Caco-2 (cell line): ENCODE measurements at regions not wholly inside any gene's neighbourhood (a gene's known extent, or its start where the extent isn't known, plus 50 kb on each side); places are given as distances from the start of the nearest gene placed in this dataset.

ENCODE experiments used
- BruUV-seq: library from RNA; stranded (reverse); fragments of 400-500 nt; replicated peaks from 2 replicates; lab custom pipeline; 2021; lab: Mats Ljungman, UMichigan
- CTCF ChIA-PET: fragments of 300-600 bp; sonication (Branson Sonifier 250); formaldehyde crosslinking; loops from one replicate; lab custom pipeline; 2022; ENCODE audit warnings: antibody characterized with exemption; lab: Charles Lee
- POLR2A ChIA-PET: fragments of 300-600 bp; sonication (Branson Sonifier 250); formaldehyde crosslinking; loops from one replicate; lab custom pipeline; 2022; ENCODE audit warnings: antibody characterized with exemption; lab: Charles Lee
- DNase-seq, 2 experiments: peaks; one replicate each; pipeline versions ENCODE4 v3.0.0 to v3.0.0-alpha.2; 2020 to 2022
- H3K27me3 ChIP-seq: replicated peaks from 2 replicates; pipeline ENCODE4 v1.6.0; 2011; ENCODE audit warnings: low read length; ENCODE audit not compliant: control insufficient read depth, insufficient read depth
- H3K36me3 ChIP-seq: 2 replicates; pipeline ENCODE4 v1.5.1; 2011; ENCODE audit warnings: low read length; ENCODE audit not compliant: control insufficient read depth, insufficient read depth
- H3K4me1 ChIP-seq: fragments of 250-450 bp; sonication (Bioruptor Pico); 2 replicates; pipeline ENCODE4 v1.5.1; 2020; ENCODE audit warnings: mild to moderate bottlenecking
- H3K4me3 ChIP-seq: 2 replicates; pipeline ENCODE4 v1.5.1; 2011; ENCODE audit warnings: low read depth, mild to moderate bottlenecking, control low read depth, low read length
- H3K9me3 ChIP-seq: fragments of 250-450 bp; sonication (Bioruptor Pico); 2 replicates; pipeline ENCODE4 v1.5.1; 2020; ENCODE audit warnings: mild to moderate bottlenecking, moderate library complexity
- H3K27ac Mint-ChIP-seq: one replicate; pipeline ENCODE4 v1.8.0; 2022; ENCODE audit warnings: mixed read lengths; ENCODE audit not compliant: unreplicated experiment
- H3K27me3 Mint-ChIP-seq: one replicate; pipeline ENCODE4 v1.8.0; 2022; ENCODE audit warnings: mixed read lengths; ENCODE audit not compliant: insufficient read depth, unreplicated experiment
- H3K36me3 Mint-ChIP-seq: one replicate; pipeline ENCODE4 v1.8.0; 2022; ENCODE audit warnings: mild to moderate bottlenecking, mixed read lengths; ENCODE audit not compliant: insufficient read depth, unreplicated experiment
- H3K4me1 Mint-ChIP-seq: one replicate; pipeline ENCODE4 v1.8.0; 2022; ENCODE audit warnings: low read depth, mixed read lengths; ENCODE audit not compliant: unreplicated experiment
- H3K4me3 Mint-ChIP-seq: one replicate; pipeline ENCODE4 v1.8.0; 2022; ENCODE audit warnings: mild to moderate bottlenecking, moderate library complexity, mixed read lengths; ENCODE audit not compliant: unreplicated experiment
- H3K9me3 Mint-ChIP-seq: one replicate; pipeline ENCODE4 v1.8.0; 2022; ENCODE audit warnings: mixed read lengths; ENCODE audit not compliant: unreplicated experiment
- intact Hi-C: fragments of 100-400 bp; cut with micrococcal nuclease; formaldehyde crosslinking; loops from one replicate; pipeline ENCODE4 v1.10.0; 2022; ENCODE audit not compliant: unreplicated experiment
- TF ChIP-seq, protein P1 (sequence below), 2 experiments: fragments of 200-600 bp in 1 of 2; IDR thresholded peaks; 1 replicate in 1 of 2; 2 replicates in 1 of 2; pipeline versions ENCODE4 v1.5.1 to v1.8.0; 2011 to 2022; ENCODE audit warnings: antibody characterized with exemption in 1 of 2, control low read depth in 1 of 2, inconsistent platforms in 1 of 2, low read depth in 1 of 2, low read length in 1 of 2, mild to moderate bottlenecking in 1 of 2, moderate library complexity in 1 of 2; ENCODE audit not compliant: insufficient read depth in 1 of 2, severe bottlenecking in 1 of 2, unreplicated experiment in 1 of 2

DNA sequence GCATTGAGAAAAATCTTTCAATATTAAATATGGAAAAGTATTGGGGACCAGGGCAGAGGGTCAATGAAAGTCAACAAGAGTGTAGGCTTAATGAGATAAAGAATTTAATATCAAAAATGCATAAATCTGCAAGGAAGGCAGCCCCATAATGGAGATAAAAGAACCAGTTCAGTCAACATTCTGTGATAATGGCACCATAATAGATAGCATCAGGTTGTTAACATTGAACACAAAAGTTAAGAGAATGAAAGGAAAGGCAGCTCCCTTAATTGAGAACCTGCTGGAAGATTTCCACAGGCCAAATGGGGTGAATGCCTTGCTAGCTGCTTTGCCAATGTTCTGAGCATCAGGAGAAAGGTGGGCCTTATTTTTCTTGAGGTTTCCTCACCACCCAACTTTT is 60.4 kb upstream of the TMEM33 start:
- ChIA-PET CTCF (no interaction called here), POLR2A (no interaction called here)
- Mint-ChIP-seq H3K9me3 (no peaks in the 10 kb centered on the region), H3K36me3 (no peaks in the 10 kb centered on the region), H3K4me3 (no peak overlapping the region), H3K4me1 (no peaks in the 10 kb centered on the region), H3K27me3 (no peaks in the 10 kb centered on the region), H3K27ac (no peak overlapping the region)
- H3K4me3 ChIP-seq = no peak overlapping the region
- H3K36me3 ChIP-seq = no peaks in the 10 kb centered on the region
- no peaks in the 10 kb centered on the region for H3K9me3 ChIP-seq
- BruUV-seq = no TSS peak
- no peaks in the 10 kb centered on the region for H3K4me1 ChIP-seq
- intact Hi-C loops = no loop called here
- TF ChIP-seq, protein P1, sequence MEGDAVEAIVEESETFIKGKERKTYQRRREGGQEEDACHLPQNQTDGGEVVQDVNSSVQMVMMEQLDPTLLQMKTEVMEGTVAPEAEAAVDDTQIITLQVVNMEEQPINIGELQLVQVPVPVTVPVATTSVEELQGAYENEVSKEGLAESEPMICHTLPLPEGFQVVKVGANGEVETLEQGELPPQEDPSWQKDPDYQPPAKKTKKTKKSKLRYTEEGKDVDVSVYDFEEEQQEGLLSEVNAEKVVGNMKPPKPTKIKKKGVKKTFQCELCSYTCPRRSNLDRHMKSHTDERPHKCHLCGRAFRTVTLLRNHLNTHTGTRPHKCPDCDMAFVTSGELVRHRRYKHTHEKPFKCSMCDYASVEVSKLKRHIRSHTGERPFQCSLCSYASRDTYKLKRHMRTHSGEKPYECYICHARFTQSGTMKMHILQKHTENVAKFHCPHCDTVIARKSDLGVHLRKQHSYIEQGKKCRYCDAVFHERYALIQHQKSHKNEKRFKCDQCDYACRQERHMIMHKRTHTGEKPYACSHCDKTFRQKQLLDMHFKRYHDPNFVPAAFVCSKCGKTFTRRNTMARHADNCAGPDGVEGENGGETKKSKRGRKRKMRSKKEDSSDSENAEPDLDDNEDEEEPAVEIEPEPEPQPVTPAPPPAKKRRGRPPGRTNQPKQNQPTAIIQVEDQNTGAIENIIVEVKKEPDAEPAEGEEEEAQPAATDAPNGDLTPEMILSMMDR (IDR thresholded peaks at IDR 0.05; ENCODE audit: insufficient read depth in 1 of 2, low read depth in 1 of 2, low read length in 1 of 2, severe bottlenecking in 1 of 2, unreplicated experiment in 1 of 2) = no peak
- no peaks in the 10 kb centered on the region for H3K27me3 ChIP-seq
- no peak for DNase-seq

DNA sequence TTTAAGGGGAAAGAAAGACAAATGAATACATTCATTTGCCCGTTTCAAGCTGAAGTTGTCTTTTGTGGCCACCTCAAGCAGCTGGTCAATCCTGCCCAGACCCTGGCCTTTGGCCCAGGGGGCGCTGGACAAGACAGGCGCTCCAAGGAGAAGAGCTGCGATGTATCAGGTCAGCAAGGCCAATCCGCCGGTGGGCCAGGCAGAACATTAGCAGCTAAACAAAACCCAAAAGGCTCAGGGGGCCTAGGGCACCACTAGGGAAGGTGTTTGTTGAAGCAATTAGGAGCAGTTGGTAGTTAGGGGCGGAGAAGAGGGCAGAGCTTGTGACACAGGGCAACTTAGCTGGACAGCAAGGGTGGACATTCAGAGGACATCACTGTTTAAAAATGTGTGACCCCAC is 60.8 kb upstream of the TMEM33 start:
- CTCF ChIA-PET = no interaction called here
- no peak for DNase-seq
- H3K9me3 ChIP-seq = no peaks in the 10 kb centered on the region
- Mint-ChIP-seq H3K27ac (no peak overlapping the region), H3K27me3 (no peaks in the 10 kb centered on the region), H3K4me1 (no peaks in the 10 kb centered on the region), H3K9me3 (no peaks in the 10 kb centered on the region), H3K36me3 (no peaks in the 10 kb centered on the region), H3K4me3 (no peak overlapping the region)
- POLR2A ChIA-PET = no interaction called here
- no TSS peak for BruUV-seq
- TF ChIP-seq, protein P1 (IDR thresholded peaks at IDR 0.05; ENCODE audit: insufficient read depth in 1 of 2, low read depth in 1 of 2, low read length in 1 of 2, severe bottlenecking in 1 of 2, unreplicated experiment in 1 of 2) = no peak
- intact Hi-C loops = no loop called here
- H3K27me3 ChIP-seq = no peaks in the 10 kb centered on the region
- no peaks in the 10 kb centered on the region for H3K4me1 ChIP-seq
- H3K4me3 ChIP-seq = no peak overlapping the region
- no peaks in the 10 kb centered on the region for H3K36me3 ChIP-seq

DNA sequence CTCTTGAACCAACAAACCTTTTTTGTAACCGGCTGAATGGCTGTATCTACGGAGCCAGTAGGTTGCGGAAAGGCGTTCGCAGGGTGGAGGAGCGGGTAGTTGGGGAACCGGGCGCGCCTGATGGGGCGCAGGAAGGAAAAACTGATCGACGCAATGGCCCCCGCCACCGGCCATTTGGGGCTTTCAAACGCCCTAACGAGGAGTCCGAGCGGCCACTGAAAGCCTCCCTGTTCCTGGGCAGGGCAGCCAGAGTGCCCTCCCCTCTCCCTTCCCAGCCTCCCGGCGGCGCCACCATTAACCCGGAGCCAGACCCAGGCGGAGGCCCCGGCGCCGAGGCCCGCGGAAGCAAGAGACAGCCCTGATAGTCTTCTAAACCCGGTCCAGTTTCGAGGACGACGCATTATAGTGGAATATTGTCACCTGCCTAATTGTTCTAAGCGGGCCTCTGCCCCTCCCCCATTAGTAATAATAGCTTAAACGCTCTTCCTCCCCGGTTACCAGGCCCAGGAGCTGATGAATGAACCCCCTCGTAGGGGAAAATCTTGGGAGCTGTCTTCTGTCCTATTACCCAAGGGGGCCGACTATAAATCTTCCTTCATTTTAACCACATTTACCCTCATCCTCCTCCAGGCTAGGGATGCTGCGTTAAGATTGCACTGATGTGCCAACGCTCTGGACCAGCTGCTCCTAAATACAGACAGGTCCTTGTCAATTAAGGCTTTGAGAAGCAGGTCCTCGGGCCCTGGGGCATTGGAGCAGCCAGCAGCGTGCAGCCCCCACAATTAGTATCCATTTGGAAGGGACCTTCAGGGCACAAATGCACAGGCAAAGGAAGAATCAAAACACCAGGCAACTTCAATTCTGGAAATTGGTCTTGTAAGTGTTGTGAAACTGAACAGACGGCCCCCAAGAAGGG is 61.6 kb upstream of the TMEM33 start:
- H3K36me3 Mint-ChIP-seq = no peaks in the 10 kb centered on the region
- Histone ChIP-seq H3K27me3 (no peaks in the 10 kb centered on the region), H3K36me3 (no peaks in the 10 kb centered on the region), H3K9me3 (no peaks in the 10 kb centered on the region), H3K4me3 (no peak overlapping the region), H3K4me1 (no peaks in the 10 kb centered on the region)
- no peaks in the 10 kb centered on the region for H3K4me1 Mint-ChIP-seq
- CTCF ChIA-PET = no interaction called here
- no peaks in the 10 kb centered on the region for H3K27me3 Mint-ChIP-seq
- POLR2A ChIA-PET = no interaction called here
- H3K9me3 Mint-ChIP-seq = no peaks in the 10 kb centered on the region
- DNase-seq = no peak
- no peak overlapping the region for H3K27ac Mint-ChIP-seq
- intact Hi-C loops = no loop called here
- H3K4me3 Mint-ChIP-seq = no peak overlapping the region
- BruUV-seq = no TSS peak
- TF ChIP-seq, protein P1 (IDR thresholded peaks at IDR 0.05; ENCODE audit: insufficient read depth in 1 of 2, low read depth in 1 of 2, low read length in 1 of 2, severe bottlenecking in 1 of 2, unreplicated experiment in 1 of 2) = no peak
